H1 (cell line): ENCODE measurements at regions not wholly inside any gene's neighbourhood (a gene's known extent, or its start where the extent isn't known, plus 50 kb on each side); places are given as distances from the start of the nearest gene placed in this dataset.

Experiments used
- CTCF ChIP-seq, 3 experiments: IDR thresholded peaks; 1 replicate in 2 of 3; 2 replicates in 1 of 3; pipeline versions ENCODE4 v1.5.1 to v1.6.1; 2011; ENCODE audit warnings: low read length in 3 of 3, mild to moderate bottlenecking in 3 of 3, inconsistent platforms in 2 of 3, low read depth in 1 of 3, moderate library complexity in 1 of 3; ENCODE audit not compliant: insufficient read depth in 1 of 3; ENCODE audit errors: control extremely low read depth in 1 of 3
- EP300 ChIP-seq, 2 experiments: IDR thresholded peaks; 1 replicate in 1 of 2; 2 replicates in 1 of 2; pipeline ENCODE4 v1.6.1; 2011 to 2012; ENCODE audit warnings: low read depth in 2 of 2, low read length in 2 of 2, mild to moderate bottlenecking in 2 of 2, borderline replicate concordance in 1 of 2, inconsistent platforms in 1 of 2, moderate library complexity in 1 of 2
- FOSL1 ChIP-seq: IDR thresholded peaks from 2 replicates; pipeline ENCODE4 v1.6.1; 2011; ENCODE audit warnings: mild to moderate bottlenecking, low read depth, low read length, moderate library complexity; ENCODE audit not compliant: insufficient read depth
- PHF8 ChIP-seq: fragments of 200-600 bp; sonication (generic); conservative IDR thresholded peaks from 2 replicates; pipeline ENCODE4 v1.7.1; 2012; ENCODE audit warnings: low read depth, mild to moderate bottlenecking, inconsistent platforms, low read length, moderate library complexity
- POLR2AphosphoS5 ChIP-seq: IDR thresholded peaks from 2 replicates; pipeline ENCODE4 v1.6.1; 2011; ENCODE audit warnings: low read depth, low read length
- YY1 ChIP-seq: IDR thresholded peaks from 2 replicates; pipeline ENCODE4 v1.6.1; 2011; ENCODE audit warnings: low read depth, mild to moderate bottlenecking, low read length

- TF ChIP-seq CTCF (IDR thresholded peaks at IDR 0.05; ENCODE audit: control extremely low read depth in 1 of 3, insufficient read depth in 1 of 3, low read depth in 1 of 3, low read length in 3 of 3) = no peak
- no peak for TF ChIP-seq POLR2AphosphoS5
- no peak for TF ChIP-seq YY1
- no peak for TF ChIP-seq PHF8
- TF ChIP-seq EP300 (IDR thresholded peaks at IDR 0.05; ENCODE audit: borderline replicate concordance in 1 of 2, low read depth in 2 of 2, low read length in 2 of 2) = no peak
- no peak for TF ChIP-seq FOSL1
Measured at GRCh38 chr4:20393486-20394100, 141.9 kb downstream of the SLIT2 start.
